CD4-positive, alpha-beta T cell treated with Interleukin-15 for 1 hour (primary cell): ENCODE measurements at regions not wholly inside any gene's neighbourhood (a gene's known extent, or its start where the extent isn't known, plus 50 kb on each side); places are given as distances from the start of the nearest gene placed in this dataset.
"Not testable (repeated sequence)": the region's sequence is repeated elsewhere in the genome, so short reads cannot be mapped to it uniquely, and the experiment has no call there.

Experiments
- DNase-seq: peaks from one replicate; pipeline ENCODE4 v3.0.0-alpha.2; 2020

DNA sequence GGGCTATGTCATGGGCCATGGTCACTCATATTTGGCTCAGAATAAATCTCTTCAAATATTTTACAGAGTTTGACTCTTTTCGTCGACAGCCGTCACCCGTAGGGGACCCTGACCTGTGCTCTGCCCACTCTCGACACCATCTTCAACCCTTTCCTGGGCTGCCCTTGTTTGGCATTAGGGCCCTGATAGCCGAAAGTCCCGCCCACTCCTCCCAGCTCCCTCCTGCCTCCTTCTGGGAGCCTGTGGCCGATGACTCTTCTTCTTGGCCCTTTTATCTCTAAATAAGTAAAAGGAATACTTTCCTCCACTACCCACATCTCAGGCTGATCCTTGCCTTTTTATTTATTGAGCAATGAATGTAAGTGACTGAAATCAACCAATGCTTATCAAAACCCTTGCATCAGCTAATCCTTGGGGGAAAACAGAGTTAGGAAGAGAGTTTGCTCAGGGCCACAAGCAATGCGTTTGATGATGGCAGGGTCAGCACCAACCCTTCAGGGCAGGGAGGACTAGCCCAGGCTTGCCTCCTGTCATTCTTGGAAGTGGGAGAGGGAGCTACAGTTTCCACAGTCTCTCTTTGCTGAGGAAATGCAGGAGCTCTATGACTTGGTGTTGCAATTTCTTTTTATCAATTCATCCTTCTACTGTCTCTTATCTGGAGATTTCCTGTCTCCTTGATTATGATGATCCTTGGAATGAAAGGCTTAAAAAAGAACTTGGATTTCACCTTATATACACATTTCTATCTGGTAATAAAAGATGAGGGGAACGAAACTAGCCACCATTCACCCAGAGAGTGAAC is 218.2 kb upstream of the PODXL start:
- DNase-seq, result no peak

DNA sequence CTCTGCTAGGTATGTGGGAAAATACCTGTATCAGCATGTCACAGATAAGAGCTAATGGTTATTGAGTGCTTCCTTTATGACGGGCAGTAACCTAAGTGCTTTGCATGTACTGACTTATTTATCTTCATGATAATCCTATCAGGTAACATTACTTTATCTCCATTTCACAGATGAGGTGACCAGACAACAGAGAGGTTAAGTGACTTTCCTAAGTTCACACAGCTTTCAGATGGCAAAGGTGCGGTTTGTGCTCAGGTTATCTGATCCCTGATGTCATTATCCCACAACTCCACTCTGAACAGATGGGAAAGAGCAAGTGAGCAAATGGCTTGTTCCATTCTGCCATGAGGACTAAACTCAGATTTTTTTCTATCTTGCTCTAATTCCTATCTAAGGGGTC is 217.0 kb upstream of the PODXL start:
- no peak for DNase-seq

DNA sequence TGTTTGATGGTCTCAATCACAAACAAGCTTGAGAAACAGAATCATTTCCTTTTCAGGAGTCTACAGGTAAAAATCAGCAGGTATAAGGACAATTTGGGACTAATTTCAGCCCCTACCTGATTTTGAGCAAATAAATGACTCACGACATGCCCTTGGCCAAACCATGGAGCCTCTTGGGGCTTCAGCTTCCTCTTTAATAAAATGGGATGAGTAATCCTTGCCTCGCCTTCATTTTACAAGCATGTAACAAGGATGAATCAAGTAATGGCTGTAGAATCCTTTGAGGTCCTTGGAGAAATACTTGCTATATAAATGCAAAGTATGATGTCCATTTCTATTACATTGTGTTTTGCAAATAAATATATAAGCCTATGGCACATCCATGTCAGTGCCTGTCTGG is 212.8 kb upstream of the PODXL start:
- no peak for DNase-seq

DNA sequence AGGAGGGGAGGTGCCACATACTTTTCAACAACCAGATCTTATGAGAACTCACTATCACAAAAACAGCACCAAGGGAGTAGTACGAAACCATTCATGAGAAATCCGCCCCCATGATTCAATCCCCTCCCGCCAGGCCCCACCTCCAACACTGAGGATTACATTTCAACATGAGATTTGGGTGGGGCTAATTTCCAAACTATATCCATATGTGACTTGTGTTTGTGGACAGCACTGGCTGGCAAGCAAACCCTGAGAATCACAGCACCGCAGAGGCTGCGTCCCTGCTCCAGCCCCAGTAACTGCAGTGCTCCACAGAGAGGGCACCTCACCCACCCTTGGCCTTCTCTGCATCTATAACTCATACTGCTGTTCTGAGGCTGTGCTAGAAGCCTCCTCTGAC is 211.2 kb upstream of the PODXL start:
- DNase-seq, result no peak

DNA sequence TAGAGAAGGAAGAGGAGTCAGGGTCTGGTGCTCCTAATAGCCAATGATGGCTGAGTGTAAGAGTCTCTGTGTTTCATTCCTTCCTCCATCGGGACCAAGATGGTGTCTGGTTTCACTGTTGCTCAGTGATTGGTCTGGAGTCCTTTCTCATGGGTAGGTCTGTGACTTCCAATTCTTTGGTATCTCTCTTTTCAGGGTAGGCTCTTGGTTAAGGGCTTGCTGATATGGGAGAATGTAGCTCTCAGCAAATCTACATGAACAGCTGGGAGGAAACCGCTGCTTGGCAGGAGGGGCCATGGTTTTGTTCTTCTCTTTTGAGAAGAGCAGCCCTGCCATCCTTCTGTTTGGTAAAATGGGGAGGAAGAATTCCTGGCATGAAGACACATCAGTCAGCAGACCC is 209.1 kb upstream of the PODXL start:
- no peak for DNase-seq

DNA sequence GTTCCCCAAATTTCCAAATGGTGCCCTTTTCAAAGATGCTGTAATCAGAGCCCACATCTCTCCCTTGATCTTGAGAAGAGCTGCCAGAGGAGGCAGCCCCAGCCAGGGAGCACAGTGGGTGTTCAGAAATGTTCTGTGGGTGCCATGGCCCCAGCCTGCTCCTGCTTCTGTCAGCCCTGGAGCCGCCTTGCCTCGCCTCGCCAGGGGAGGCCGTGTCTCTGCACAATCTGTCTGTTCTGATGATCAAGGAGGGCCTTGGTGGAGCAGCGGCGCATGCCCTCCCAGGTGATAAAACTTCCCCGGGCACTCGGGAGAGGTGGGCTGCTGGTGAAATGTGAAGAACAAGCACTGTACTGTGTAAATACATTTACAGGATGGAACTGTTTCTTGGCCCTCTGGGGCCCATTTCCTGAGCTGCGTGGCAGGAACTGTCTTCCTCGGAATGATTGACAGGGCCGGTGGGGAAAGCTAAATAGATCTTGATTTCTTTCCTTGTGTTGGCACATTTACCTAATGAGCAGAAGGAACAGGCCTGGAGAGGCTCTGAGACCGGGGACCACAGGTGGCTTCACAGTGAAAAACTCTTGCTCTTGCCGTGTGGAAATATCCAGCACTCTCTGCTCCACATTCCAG is 207.8 kb upstream of the PODXL start:
- no peak for DNase-seq

DNA sequence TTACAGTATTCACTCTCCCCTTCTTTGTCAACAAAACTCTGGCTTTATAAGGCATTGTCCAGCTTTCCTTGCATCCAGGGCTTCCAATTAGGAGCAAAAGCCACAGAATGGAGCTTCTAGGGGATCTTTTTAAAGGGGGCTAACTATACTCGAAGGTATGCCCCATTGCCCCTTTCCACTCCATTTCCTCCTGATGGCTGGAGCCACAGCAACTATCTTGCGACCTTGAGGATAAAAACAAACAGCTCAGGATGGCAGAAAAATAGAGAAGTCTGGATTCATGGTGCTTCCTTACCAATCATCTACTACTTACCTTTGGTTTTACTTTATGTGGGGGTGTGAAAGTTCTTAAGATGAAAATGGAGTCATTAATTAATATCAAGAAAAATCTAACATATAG is 206.3 kb upstream of the PODXL start:
- no peak for DNase-seq

DNA sequence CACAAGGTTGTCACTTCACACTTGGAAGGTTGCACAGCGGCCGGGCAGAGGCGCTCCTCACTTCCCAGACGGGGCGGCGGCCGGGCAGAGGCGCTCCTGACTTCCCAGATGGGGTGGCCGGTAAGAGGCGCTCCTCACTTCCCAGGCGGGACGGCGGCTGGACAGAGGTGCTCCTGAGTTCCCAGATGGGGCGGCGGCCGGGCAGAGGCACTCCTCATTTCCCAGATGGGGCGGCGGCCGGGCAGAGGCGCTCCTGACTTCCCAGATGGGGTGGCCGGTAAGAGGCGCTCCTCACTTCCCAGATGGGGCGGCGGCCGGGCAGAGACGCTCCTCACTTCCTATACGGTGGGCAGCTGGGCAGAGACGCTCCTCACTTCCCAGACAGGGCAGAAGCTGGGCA is 199.4 kb upstream of the PODXL start:
- not testable (repeated sequence) for DNase-seq

DNA sequence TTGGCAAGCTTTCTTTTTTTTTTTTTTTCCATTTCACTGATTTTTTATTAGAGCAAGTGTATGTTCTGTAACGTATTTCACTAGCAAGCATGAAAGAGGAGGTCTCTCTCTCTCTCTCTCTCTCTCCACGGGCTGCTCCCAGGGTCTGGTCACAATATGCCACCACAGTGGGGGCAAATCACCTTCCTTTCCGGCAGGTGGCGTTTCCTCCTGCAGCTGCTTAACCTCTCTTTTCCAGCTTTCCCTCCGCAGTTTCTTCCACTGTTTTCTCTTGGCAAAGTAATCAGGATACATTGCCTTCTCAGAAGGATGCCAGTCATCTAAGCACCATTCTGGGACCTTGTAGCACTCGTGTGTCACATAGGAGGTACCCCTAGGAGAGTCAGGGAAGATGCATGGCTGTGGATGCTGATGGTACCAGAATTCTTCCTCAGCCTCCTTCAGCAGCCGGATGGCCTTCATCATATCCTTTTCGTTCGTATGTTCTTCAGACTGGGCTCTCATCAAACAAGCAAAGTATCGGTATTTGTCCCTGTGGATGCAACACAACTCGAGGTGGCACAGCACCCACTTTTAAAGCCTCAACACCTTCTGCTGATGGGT is 197.3 kb upstream of the PODXL start:
- no peak for DNase-seq

DNA sequence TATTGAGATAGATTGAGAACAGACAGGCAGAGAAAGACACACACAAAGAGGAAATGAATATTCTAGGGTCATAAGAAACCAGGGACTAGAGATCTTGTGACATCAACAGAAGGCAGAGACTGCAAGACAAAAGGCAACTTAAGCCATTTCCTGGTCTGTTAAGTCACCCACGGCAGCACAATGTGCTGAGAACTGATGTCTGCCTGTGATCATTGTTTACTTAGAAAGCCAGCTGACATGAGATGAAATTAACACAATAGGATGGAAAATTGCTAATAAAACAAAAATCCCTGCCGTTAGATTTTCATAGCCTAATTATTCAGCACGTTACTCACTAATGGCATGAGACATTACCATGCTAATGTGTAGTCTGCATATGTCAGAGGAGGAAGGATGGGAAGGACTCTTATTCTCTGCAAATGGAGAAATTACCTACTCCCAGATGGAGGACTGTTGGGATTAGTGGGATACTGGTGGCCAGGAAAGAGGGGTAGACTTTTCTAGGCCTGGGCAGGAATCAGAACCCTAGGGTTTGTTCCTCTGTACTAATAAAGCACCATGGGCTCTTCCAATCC is 191.3 kb upstream of the PODXL start:
- no peak for DNase-seq

DNA sequence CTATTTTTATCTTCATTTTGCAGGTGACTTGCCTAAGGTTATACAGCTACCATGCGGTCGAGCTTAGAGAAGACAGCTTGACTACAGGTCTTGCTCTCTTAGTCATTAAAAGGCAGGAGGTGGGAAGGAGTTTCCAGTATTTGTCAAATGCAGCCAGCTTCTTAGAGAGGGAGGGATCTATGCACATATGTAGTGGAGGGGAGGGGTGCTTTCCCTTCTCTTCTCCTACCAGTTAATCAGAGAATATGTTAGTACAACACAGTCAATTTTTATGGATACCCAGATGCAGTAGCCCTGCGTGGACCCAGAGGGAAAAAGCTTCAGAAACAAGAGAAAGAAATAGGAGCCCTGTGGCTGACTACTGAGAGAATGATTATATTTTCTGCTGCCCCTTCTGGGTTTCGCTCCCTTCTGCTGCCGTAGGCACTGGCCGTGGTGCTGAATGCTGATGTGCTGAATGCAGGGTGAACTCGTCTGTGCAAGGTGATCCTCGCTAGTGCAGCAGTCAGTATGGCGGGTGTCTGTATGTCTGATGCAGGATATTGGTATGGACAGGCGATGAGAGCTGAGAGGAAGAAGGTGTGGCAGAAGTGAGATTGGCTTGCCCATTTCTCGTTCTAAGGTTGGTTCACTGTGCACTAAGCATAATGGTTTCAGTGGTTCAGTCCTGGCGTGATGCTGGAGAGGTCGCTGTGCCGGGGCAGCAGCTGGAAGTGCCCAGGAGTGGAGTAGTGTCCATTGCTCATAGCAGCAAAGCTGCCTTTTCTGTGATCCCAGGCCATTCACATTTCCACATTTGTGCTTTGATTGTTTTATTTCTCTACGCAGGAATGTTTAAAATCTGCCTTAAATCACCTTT is 189.2 kb upstream of the PODXL start:
- DNase-seq, result no peak

DNA sequence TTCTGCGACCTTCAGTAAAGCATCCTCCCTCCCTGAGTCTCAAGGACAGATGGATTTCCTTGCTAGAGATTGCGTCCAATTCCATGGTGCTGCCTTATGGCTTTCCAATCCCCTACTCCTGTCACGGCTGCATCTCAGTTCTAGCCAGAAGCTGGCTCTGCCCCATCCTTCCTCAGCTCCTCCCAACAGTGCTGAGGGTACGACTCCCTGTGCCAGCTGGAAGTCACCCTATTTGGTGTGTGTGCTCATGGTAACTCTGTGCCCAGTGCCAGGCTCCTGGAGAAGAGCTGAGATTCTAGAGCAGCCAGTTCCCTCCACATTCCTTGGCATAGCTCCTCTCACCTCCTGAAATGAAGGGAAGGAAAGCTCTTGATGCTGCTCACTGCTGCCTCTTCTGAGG is 185.0 kb upstream of the PODXL start:
- DNase-seq, result no peak

DNA sequence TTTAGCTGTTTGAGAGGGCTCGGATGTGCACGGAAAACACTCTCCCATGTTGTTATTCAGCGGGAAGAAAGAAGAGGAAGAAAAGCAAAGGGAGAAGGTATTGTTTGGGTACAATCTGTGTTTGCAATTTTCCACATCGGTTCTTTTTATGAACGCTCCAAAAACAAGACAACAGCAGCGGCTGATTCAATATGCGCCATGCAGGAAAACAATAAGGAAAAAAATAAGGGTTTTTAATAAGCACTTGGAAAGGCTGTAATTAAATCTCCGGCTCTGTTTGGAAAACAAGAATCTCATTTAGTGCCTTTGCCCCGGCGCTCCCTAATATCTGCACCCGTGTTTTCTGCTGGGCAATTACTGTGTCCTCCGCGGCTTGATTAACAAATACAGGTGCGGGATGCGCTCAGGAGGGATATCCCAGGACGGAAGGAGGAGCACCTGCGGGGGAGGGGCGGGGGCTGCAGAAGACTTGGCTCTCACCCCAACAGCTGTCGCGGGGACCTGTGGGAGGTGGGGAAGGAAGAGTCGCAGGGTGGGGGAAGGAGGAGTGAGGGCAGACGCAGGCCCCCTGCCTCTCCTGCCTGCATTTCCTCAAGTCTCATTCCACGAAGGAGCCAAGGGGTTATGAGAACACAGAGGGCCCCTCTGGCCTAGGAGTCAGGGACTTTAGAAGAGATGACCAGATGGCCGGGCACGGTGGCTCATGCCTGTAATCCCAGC is 181.5 kb upstream of the PODXL start:
- no peak for DNase-seq

DNA sequence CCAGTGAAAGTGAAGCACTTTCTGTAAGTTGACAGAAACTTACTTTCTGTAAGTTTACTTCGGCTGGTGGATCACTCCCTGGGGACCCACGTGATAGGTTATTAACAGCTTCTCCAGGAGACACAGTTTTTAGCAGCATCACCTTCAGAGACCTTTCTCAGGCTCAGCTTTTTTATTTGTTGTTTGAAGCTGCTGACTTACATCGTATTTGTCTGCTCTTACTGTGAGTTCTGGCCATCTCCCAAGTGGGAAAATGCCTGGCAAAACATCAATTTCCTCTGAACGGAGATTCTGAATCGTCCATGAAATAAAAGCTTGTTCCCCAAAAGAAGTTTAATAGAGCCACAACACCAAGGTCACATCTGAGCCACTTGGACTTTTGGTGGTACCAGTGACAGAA is 178.7 kb upstream of the PODXL start:
- DNase-seq, result no peak

DNA sequence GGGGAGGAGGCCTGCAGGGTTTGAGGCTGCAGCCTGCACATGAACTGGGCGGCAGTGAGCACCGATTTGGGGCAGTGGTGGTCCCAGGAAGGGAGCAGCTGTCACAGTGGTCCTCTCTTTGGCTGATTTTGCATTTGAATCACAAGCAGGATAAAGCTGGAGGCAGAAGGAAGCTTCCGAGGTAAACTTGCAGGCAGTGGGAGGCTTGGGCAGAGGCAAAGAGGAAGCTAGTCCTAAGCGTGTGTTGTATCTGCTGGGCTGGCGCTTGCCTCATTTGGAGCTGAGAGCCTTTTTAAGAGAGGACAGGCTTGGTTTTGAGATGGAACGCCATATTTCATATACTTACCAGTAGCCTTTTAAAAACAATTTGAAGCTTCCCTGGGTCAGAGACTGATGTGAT is 177.2 kb upstream of the PODXL start:
- no peak for DNase-seq

DNA sequence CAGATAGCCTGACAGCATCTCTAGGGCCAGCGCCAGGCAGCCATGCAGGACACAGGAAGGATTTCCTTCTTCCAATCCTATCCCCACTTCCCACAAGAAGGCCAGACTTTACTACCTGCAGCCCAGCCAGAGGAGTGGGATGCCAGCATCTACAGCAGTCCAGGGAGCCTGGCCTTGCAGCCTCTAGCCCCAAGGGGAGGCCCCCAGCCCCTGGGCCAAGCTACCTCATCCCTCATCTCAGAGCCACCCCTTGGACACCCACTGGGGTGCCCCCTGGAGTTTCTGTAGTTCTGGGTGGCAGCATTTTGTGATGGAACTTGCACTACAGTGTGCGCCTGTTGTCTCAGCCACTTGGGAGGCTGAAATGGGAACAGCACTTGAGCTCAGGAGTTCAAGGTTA is 170.8 kb upstream of the PODXL start:
- DNase-seq, result no peak

DNA sequence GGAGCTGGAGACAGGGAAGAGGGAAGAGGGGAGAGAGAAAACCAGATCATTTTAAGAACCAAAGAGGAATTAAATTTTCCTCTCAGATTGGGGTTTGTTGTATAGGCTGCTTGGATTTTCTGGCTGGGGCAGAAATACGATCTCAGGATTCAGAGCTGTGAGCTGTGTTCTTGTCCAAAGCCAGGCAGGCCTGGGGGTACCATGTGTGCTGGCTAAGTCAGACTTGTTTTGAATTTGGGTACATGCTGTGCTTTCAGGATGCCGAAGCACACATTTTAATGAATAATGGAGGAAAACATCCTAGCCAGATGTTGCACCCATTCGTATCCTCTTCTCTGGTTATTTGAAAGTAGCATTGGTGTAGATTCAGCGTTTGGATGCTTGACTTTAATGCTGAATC is 170.3 kb upstream of the PODXL start:
- no peak for DNase-seq

DNA sequence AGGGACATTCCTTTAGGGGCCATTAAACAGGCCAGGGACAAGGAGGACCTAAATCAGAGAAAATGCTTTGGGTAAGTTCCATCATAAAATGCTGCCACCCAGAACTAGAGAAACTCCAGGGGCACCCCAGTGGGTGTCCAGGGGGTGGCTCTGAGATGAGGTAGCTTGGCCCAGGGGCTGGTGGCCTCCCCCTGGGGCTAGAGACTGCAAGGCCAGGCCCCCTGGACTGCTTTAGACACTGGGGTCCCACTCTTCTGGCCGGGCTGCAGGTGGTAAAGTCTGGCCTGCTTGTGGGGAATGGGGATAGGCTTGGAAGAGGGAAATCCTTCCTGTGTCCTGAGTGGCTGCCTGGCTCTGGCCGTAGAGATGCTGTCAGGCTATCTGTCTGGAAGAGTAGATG is 169.6 kb upstream of the PODXL start:
- no peak for DNase-seq

DNA sequence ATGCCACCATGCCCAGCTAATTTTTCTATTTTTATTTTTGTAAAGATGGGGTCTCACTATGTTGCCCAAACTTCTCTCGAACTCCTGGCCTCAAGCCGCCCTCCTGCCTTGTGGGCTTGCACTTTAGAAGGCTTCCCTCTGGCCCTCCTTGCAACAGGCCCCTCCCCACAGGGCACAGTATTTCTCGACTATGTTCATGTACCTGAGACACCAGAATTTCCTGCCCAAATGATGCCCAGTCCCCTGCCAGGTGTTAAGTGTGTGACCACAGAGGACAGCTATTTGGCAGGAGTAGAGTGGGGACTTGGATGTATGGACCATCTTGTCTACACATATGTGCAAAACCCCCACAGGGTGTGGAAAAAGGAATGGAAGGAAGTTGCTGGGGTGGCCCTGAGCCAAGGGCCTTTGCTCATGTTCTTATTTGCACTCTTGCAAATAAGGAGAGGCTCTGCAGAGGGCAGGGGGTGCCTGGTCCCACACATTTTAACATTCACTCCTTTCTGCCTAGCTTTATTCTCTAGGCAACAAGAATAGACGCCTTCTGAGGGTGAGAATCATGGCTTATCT is 168.4 kb upstream of the PODXL start:
- DNase-seq, result no peak

DNA sequence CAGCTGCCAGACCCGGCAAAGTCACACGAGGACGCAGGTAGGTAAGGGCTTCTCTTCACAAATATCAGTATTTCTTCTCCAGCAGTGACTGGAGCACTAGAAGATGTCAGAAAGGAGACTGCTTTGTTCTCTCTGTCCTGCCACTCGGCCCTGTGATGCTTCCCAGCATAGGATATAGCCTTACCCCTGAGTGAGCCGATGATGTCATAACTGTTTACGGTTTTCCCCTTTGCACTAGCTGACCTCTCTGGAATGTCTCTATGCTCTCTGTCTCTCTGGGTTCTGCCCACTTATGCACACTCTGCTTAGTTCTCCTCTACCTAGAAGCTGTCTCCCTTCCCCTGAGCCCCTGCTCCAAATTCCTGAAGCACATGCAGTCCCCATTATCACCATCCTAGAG is 167.5 kb upstream of the PODXL start:
- no peak for DNase-seq

DNA sequence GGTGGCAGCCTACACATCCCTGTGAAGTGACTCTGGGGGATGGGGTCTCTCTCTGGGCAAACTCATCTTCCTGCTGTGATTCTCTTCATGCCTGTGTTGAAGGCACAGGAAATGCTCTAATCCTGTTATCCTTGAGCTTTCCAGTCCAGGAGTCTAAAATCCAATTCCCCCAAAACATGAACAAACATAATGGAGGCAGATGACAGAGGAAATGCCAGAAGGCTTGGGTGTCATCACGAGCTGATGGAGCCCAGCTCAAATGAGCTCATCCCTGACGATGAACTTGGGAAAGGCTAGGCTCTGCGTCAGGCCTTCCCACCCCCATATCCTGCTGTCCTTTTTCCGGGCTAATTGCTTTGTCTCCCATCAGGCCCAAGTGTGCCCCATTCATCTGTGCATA is 165.9 kb upstream of the PODXL start:
- DNase-seq, result no peak

DNA sequence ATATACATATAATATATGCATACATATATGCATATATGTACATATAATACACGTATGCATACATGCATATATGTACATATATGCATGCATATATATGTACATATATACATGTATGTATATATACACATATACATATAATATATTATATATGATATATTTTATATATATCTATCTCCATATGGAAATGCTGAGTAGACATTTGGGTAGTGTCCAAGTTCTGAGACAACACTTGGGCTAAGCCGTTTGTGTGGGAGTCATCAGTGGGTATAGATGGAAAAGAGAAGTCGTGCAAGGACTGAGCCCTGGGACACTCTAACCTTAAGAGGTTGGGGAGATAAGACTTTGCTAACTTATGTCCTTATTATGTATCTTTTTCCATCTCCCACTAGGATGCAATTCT is 165.2 kb upstream of the PODXL start:
- DNase-seq, result no peak
